Raji (cell line): ENCODE measurements at regions not wholly inside any gene's neighbourhood (a gene's known extent, or its start where the extent isn't known, plus 50 kb on each side); places are given as distances from the start of the nearest gene placed in this dataset.

Experiments used
- POLR2A ChIP-seq: IDR thresholded peaks from 2 replicates; pipeline ENCODE4 v1.6.1; 2011; ENCODE audit warnings: low read depth, low read length, control low read depth; ENCODE audit not compliant: insufficient read depth

DNA sequence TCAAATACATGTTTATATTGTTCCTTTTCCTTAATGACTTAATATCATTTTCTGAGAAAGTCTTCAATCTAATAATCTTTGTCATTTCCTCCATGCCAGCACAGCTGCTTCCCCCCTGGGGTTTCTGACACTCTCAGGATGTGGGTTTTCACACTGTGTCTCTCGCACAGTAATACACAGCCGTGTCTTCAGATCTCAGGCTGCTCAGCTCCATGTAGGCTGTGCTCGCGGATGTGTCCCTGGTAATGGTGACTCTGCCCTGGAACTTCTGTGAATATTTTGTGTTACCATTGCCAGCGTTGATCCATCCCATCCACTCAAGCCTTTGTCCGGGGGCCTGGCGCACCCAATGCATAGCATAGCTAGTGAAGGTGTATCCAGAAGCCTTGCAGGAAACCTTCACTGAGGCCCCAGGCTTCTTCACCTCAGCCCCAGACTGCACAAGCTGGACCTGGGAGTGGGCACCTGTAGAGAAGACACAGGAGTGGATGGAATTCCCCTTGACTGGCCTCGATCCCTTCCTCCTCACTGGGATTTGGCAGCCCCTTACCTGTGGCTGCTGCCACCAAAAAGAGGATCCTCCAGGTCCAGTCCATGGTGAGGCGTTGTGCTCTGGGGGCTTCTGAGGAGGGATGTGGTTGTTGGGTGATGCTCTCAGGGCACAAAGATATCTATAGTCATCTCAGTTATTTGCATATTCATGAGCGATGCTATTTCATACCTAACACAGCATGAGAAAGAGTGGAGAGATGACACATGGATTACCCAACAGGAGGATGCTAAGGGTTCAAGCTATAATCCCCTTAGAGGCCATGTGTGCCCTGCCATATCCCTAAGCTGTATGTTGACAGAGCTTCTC is 478.8 kb downstream of the TMEM121 start:
- peak; percentile 27; the same call in 1 of the 2 replicates for TF ChIP-seq POLR2A

GRCh38 chr14:106010783-106011182 is 484.4 kb downstream of the TMEM121 start:
- TF ChIP-seq POLR2A, result no peak

GRCh38 chr14:106011631-106012360 is 485.4 kb downstream of the TMEM121 start:
- 0 out of 2 replicates have a peak, but pooled peaks have one; percentile 12 for TF ChIP-seq POLR2A

DNA sequence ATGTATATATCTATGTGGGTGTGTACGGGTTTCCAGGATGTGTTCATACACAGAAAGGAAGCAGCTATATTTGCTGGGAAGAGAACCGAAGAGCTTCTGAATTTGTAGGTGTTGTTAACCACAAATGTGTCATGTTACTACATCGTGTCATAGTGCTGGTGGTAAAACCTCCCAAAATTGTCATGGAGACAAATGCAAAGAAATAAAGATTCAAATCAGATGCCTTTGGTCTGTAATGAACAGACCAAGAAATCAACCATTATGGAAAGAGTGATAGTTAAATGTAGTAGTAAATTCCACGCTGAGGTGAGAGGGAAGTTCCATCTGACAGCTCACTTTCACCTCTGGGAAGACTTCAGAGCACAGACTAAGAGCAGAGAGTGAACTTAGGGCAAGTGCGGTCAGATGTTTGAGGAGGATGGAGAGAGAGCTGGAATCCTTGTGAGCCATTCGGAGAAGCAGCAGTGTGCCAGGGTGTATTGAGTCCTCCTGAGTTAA is 487.5 kb downstream of the TMEM121 start:
- TF ChIP-seq POLR2A, result no peak

- TF ChIP-seq POLR2A, result no peak
Measured at GRCh38 chr14:106021832-106022231, 495.4 kb downstream of the TMEM121 start.

- TF ChIP-seq POLR2A, result no peak
Measured at GRCh38 chr14:106023411-106023810, 497.0 kb downstream of the TMEM121 start.

- TF ChIP-seq POLR2A, result no peak
Measured at GRCh38 chr14:106024983-106025604, 498.7 kb downstream of the TMEM121 start.

- TF ChIP-seq POLR2A, result no peak
Measured at GRCh38 chr14:106026026-106026425, 499.6 kb downstream of the TMEM121 start.

DNA sequence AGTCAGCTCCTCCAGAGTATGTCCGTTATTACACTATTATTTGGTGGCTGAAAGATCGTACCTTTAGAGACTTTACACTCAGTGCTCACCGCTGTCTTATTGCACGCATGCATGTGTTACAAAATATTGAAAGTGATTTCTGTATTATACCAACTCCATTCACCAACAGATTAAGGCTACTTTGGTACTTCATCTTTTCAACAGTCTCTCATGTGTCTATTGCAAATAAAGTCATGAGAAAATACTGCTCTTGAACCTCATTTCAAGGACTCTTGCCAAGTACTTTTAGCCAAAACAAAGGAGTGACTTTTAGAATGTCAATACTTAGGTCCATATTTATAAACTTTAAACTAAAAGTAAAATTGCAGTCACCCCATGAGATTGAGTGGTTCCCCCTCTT is 503.6 kb downstream of the TMEM121 start:
- TF ChIP-seq POLR2A, result no peak

DNA sequence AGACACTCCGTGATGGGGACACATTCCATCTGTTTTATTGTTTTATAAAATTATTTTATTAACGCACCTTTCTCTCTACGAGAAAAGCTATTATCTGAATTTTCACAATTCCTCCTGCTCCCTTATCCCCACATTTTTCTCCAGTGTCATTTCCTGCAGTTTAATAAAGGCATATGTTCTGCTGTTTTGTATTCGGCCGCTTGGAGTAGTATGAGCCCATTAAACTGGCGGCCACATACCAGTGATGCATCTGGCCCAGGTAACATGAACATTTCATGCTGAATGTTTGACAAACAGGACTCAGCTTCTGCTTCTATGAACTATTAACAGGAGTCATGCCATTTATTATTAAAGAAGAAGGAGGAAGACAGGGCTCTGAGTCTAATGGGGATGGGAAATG is 511.0 kb downstream of the TMEM121 start:
- TF ChIP-seq POLR2A, result no peak

GRCh38 chr14:106038263-106038662 is 511.9 kb downstream of the TMEM121 start:
- TF ChIP-seq POLR2A, result no peak

- TF ChIP-seq POLR2A, result no peak
Measured at GRCh38 chr14:106039400-106039799, 513.0 kb downstream of the TMEM121 start.

DNA sequence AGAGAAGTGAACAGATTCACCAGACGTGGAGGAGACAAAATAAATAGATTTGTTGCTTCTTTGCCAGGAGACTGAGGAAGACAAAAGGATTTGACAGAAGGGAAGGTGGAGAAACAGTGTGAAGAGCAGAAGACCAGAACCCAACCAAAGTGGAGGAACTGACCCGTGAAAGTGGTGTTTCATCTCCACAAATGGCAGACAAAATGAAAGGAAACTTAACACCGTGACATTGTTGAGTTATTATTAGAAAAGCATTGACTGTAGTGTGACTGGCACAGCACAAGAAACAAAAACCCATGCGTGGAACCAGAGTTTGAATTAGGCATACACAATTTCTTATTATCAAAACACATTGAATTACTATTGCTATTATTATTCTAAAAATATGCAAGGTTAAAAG is 518.1 kb downstream of the TMEM121 start:
- no peak for TF ChIP-seq POLR2A

- no peak for TF ChIP-seq POLR2A
Measured at GRCh38 chr14:106044949-106045596, 518.7 kb downstream of the TMEM121 start.

- TF ChIP-seq POLR2A, result no peak
Measured at GRCh38 chr14:106051796-106052195, 525.4 kb downstream of the TMEM121 start.

GRCh38 chr14:106055289-106055688 is 528.9 kb downstream of the TMEM121 start:
- TF ChIP-seq POLR2A, result no peak

DNA sequence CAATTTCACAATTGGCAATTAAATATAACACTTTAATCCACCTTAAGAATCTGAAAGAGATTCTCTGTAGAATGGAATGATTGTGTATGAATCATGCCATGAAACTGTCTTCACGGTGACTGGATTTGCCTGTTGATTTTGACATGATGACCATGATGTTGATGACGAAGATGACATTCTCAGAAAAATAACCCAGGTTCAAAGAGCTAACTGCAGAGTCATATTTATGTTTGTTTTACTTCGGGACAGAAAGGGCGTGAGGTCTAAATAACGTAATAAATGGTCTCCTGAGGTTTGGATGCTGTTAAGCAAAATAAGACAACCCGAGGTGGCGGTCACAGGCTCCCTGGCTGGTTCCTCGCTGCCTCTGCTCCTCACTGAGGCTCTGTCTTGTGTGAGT is 532.0 kb downstream of the TMEM121 start:
- no peak for TF ChIP-seq POLR2A
